ENCODE measurements at regions not wholly inside any gene's neighbourhood (a gene's known extent, or its start where the extent isn't known, plus 50 kb on each side); places are given as distances from the start of the nearest gene placed in this dataset.

DNA sequence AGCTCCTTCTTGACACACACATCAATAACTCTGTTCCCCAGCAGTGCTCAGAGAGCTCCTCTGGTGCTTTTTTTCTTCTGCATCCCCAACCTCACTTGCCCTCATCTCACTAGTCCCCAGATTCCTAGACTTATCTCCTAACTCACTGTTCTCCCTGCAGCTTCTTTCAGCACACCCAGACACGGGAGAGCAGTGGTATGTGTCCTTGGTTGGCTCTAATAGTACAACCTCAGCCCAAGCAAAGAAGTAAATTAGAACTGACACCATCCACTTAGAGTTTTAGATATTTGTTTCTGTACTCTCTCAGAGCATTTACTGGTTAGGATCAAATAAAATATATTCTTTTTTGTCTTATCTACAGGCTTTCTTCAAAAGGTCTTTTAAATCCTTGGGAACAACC, 201.4 kb upstream of the SNX7 start:
- Histone ChIP-seq H3F3A (ENCODE audit: control insufficient read depth, insufficient read depth) (no peaks in the 10 kb centered on the region), H3K4me2 (ENCODE audit: low read length) (no peak overlapping the region), H3K4me3 (ENCODE audit: low read length) (no peak overlapping the region), H3K9me2 (replicated peaks; ENCODE audit: control insufficient read depth, low read length) (no peaks in the 10 kb centered on the region), H3K9me3 (ENCODE audit: control insufficient read depth, insufficient read depth, low read length) (no peaks in the 10 kb centered on the region), H3K27ac (ENCODE audit: low read depth, low read length) (no peak overlapping the region), H3K79me2 (ENCODE audit: control insufficient read depth, low read length) (no peaks in the 10 kb centered on the region), H3K4me1 (ENCODE audit: control insufficient read depth, low read length) (no peaks in the 10 kb centered on the region), H4K20me1 (ENCODE audit: control insufficient read depth, insufficient read depth, low read depth, low read length) (no peaks in the 10 kb centered on the region), H3K27me3 (ENCODE audit: control insufficient read depth, low read length) (no peaks in the 10 kb centered on the region), H3K36me3 (ENCODE audit: control insufficient read depth, low read length) (no peaks in the 10 kb centered on the region)
- TF ChIP-seq, protein P1, sequence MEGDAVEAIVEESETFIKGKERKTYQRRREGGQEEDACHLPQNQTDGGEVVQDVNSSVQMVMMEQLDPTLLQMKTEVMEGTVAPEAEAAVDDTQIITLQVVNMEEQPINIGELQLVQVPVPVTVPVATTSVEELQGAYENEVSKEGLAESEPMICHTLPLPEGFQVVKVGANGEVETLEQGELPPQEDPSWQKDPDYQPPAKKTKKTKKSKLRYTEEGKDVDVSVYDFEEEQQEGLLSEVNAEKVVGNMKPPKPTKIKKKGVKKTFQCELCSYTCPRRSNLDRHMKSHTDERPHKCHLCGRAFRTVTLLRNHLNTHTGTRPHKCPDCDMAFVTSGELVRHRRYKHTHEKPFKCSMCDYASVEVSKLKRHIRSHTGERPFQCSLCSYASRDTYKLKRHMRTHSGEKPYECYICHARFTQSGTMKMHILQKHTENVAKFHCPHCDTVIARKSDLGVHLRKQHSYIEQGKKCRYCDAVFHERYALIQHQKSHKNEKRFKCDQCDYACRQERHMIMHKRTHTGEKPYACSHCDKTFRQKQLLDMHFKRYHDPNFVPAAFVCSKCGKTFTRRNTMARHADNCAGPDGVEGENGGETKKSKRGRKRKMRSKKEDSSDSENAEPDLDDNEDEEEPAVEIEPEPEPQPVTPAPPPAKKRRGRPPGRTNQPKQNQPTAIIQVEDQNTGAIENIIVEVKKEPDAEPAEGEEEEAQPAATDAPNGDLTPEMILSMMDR (IDR thresholded peaks at IDR 0.05; ENCODE audit: low read depth, low read length, poor library complexity, severe bottlenecking): no peak
- TF ChIP-seq EZH2phosphoT487 (IDR thresholded peaks at IDR 0.05; ENCODE audit: borderline replicate concordance, low read length): no peak

GRCh38 chr1:98459486-98459870, 202.0 kb upstream of the SNX7 start:
- Histone ChIP-seq H3K4me2 (ENCODE audit: low read length) (no peak overlapping the region), H3K9me3 (ENCODE audit: control insufficient read depth, insufficient read depth, low read length) (no peaks in the 10 kb centered on the region), H4K20me1 (ENCODE audit: control insufficient read depth, insufficient read depth, low read depth, low read length) (no peaks in the 10 kb centered on the region), H3K79me2 (ENCODE audit: control insufficient read depth, low read length) (no peaks in the 10 kb centered on the region), H3K27ac (ENCODE audit: low read depth, low read length) (no peak overlapping the region), H3K36me3 (ENCODE audit: control insufficient read depth, low read length) (no peaks in the 10 kb centered on the region), H3K27me3 (ENCODE audit: control insufficient read depth, low read length) (no peaks in the 10 kb centered on the region), H3K4me1 (ENCODE audit: control insufficient read depth, low read length) (no peaks in the 10 kb centered on the region), H3F3A (ENCODE audit: control insufficient read depth, insufficient read depth) (no peaks in the 10 kb centered on the region), H3K9me2 (replicated peaks; ENCODE audit: control insufficient read depth, low read length) (no peaks in the 10 kb centered on the region), H3K4me3 (ENCODE audit: low read length) (no peak overlapping the region)
- TF ChIP-seq, protein P1 (IDR thresholded peaks at IDR 0.05; ENCODE audit: low read depth, low read length, poor library complexity, severe bottlenecking): no peak

- no peak overlapping the region for H3K4me2 ChIP-seq (ENCODE audit: low read length)
- TF ChIP-seq, protein P1 (IDR thresholded peaks at IDR 0.05; ENCODE audit: low read depth, low read length, poor library complexity, severe bottlenecking): no peak
- TF ChIP-seq EZH2phosphoT487 (IDR thresholded peaks at IDR 0.05; ENCODE audit: borderline replicate concordance, low read length): no peak
Measured at GRCh38 chr1:98458511-98459485, 202.7 kb upstream of the SNX7 start.

More at GRCh38 chr1:98458511-98459485, 202.7 kb upstream of the SNX7 start:
- H3K79me2 ChIP-seq (ENCODE audit: control insufficient read depth, low read length): no peaks in the 10 kb centered on the region
- H3K9me3 ChIP-seq (ENCODE audit: control insufficient read depth, insufficient read depth, low read length): no peaks in the 10 kb centered on the region
- no peak overlapping the region for H3K27ac ChIP-seq (ENCODE audit: low read depth, low read length)
- no peaks in the 10 kb centered on the region for H3F3A ChIP-seq (ENCODE audit: control insufficient read depth, insufficient read depth)
- no peak overlapping the region for H3K4me3 ChIP-seq (ENCODE audit: low read length)
- no peaks in the 10 kb centered on the region for H3K4me1 ChIP-seq (ENCODE audit: control insufficient read depth, low read length)
- H3K9me2 ChIP-seq (replicated peaks; ENCODE audit: control insufficient read depth, low read length): no peaks in the 10 kb centered on the region
- no peaks in the 10 kb centered on the region for H4K20me1 ChIP-seq (ENCODE audit: control insufficient read depth, insufficient read depth, low read depth, low read length)
- no peaks in the 10 kb centered on the region for H3K27me3 ChIP-seq (ENCODE audit: control insufficient read depth, low read length)
- H3K36me3 ChIP-seq (ENCODE audit: control insufficient read depth, low read length): no peaks in the 10 kb centered on the region

Measured in DOHH2 (cell line).